H1 (cell line): ENCODE measurements at regions not wholly inside any gene's neighbourhood (a gene's known extent, or its start where the extent isn't known, plus 50 kb on each side); places are given as distances from the start of the nearest gene placed in this dataset.
A peak's percentile ranks its signal among the peaks of the same experiment; 100 is the strongest.

ENCODE experiments used
- CTCF ChIA-PET: fragments of 300-600 bp; sonication (Branson Sonifier 250); formaldehyde crosslinking; loops from one replicate; lab custom pipeline; 2021; ENCODE audit not compliant: partially characterized antibody; lab: Charles Lee
- POLR2A ChIA-PET: fragments of 300-600 bp; sonication (Branson Sonifier 250); formaldehyde crosslinking; loops from one replicate; lab custom pipeline; 2021; ENCODE audit warnings: inconsistent platforms; ENCODE audit not compliant: partially characterized antibody; lab: Charles Lee
- DNase-seq, 2 experiments: peaks; one replicate each; pipeline versions ENCODE4 v3.0.0 to v3.0.0-alpha.2; 2010 to 2022; ENCODE audit warnings: low spot score in 2 of 2, low read depth in 1 of 2, mixed read lengths in 1 of 2
- FAIRE-seq: peaks from 2 replicates; lab custom pipeline; 2011; peaks lifted over from hg19 to GRCh38; lab: Jason Lieb, UNC
- H2AFZ ChIP-seq: 2 replicates; pipeline ENCODE4 v1.8.1; 2012; ENCODE audit warnings: low read length, inconsistent platforms
- H2AK5ac ChIP-seq: 2 replicates; pipeline ENCODE4 v1.6.1; 2013; ENCODE audit warnings: low read depth, low read length
- H2BK120ac ChIP-seq: replicated peaks from 2 replicates; pipeline ENCODE3; 2013; ENCODE audit warnings: low read depth, low read length, inconsistent platforms
- H2BK12ac ChIP-seq: 2 replicates; pipeline ENCODE4 v1.6.1; 2013; ENCODE audit warnings: low read depth, low read length
- H2BK15ac ChIP-seq: 2 replicates; pipeline ENCODE4 v1.6.1; 2013; ENCODE audit warnings: low read length
- H2BK20ac ChIP-seq: 2 replicates; pipeline ENCODE4 v1.6.1; 2013; ENCODE audit warnings: low read length
- H2BK5ac ChIP-seq: 2 replicates; pipeline ENCODE4 v1.6.1; 2013; ENCODE audit warnings: low read depth, low read length
- H3K14ac ChIP-seq: 2 replicates; pipeline ENCODE4 v1.6.1; 2013; ENCODE audit warnings: inconsistent platforms; ENCODE audit not compliant: insufficient read length
- H3K18ac ChIP-seq: 2 replicates; pipeline ENCODE4 v1.6.1; 2013; ENCODE audit warnings: low read length; ENCODE audit errors: extremely low read depth
- H3K23ac ChIP-seq: 2 replicates; pipeline ENCODE4 v1.6.1; 2013; ENCODE audit warnings: inconsistent platforms; ENCODE audit not compliant: insufficient read length
- H3K23me2 ChIP-seq: 2 replicates; pipeline ENCODE4 v1.6.1; 2013; ENCODE audit warnings: low read depth, low read length
- H3K27ac ChIP-seq: 2 replicates; pipeline ENCODE4 v1.6.1; 2011; ENCODE audit warnings: low read depth, low read length, inconsistent platforms
- H3K27me3 ChIP-seq, 4 experiments: replicated peaks in 1 of 4; 1 replicate in 1 of 4; 2 replicates in 3 of 4; pipeline versions ENCODE4 v1.6.1 to v1.8.1; 2011 to 2013; ENCODE audit warnings: low read length in 3 of 4, mild to moderate bottlenecking in 3 of 4, inconsistent platforms in 2 of 4, mixed read lengths in 2 of 4, moderate library complexity in 1 of 4; ENCODE audit not compliant: control insufficient read depth in 3 of 4, insufficient read depth in 3 of 4; ENCODE audit errors: extremely low read depth in 1 of 4
- H3K36me3 ChIP-seq, 4 experiments: 2 replicates each; pipeline versions ENCODE4 v1.6.1 to v1.8.1; 2011 to 2013; ENCODE audit warnings: mild to moderate bottlenecking in 4 of 4, low read length in 3 of 4, moderate library complexity in 2 of 4, control low read depth in 1 of 4, inconsistent platforms in 1 of 4; ENCODE audit not compliant: insufficient read depth in 4 of 4, control insufficient read depth in 2 of 4
- H3K4ac ChIP-seq: replicated peaks from 2 replicates; pipeline ENCODE3; 2013; ENCODE audit warnings: low read length, low read depth, mixed read lengths, inconsistent platforms; ENCODE audit not compliant: insufficient read length
- H3K4me1 ChIP-seq, 4 experiments: replicated peaks in 1 of 4; 1 replicate in 1 of 4; 2 replicates in 3 of 4; pipeline versions ENCODE4 v1.6.1 to v1.8.1; 2011 to 2013; ENCODE audit warnings: low read length in 3 of 4, inconsistent platforms in 2 of 4, mixed read lengths in 1 of 4; ENCODE audit not compliant: insufficient read depth in 4 of 4, control insufficient read depth in 3 of 4
- H3K4me2 ChIP-seq, 2 experiments: 2 replicates each; pipeline versions ENCODE4 v1.6.1 to v1.8.1; 2011 to 2013; ENCODE audit warnings: low read depth in 2 of 2, low read length in 2 of 2, control low read depth in 1 of 2, inconsistent platforms in 1 of 2, mild to moderate bottlenecking in 1 of 2; ENCODE audit not compliant: insufficient read depth in 1 of 2
- H3K4me3 ChIP-seq, 4 experiments: fragments of 200-600, 300-600 bp in 1 of 4; sonication (generic), shearing (Covaris generic), sonication (Bioruptor Twin) in 1 of 4; 2 replicates each; pipeline versions ENCODE4 v1.5.1 to v1.8.1; 2011 to 2016; ENCODE audit warnings: low read length in 4 of 4, low read depth in 3 of 4, control low read depth in 2 of 4, inconsistent platforms in 2 of 4, mild to moderate bottlenecking in 2 of 4, mixed read lengths in 1 of 4, moderate library complexity in 1 of 4; ENCODE audit not compliant: insufficient read depth in 2 of 4; ENCODE audit errors: extremely low read depth in 1 of 4
- H3K56ac ChIP-seq: replicated peaks from 2 replicates; pipeline ENCODE3; 2013; ENCODE audit warnings: low read depth, mild to moderate bottlenecking, mixed read lengths, low read length, inconsistent platforms; ENCODE audit not compliant: insufficient read length
- H3K79me1 ChIP-seq: 2 replicates; pipeline ENCODE4 v1.6.1; 2013; ENCODE audit warnings: low read depth, low read length, control low read depth
- H3K79me2 ChIP-seq, 2 experiments: 2 replicates each; pipeline versions ENCODE4 v1.6.1 to v1.8.1; 2012 to 2013; ENCODE audit warnings: low read length in 2 of 2, mild to moderate bottlenecking in 2 of 2, inconsistent platforms in 1 of 2; ENCODE audit not compliant: insufficient read depth in 2 of 2, control insufficient read depth in 1 of 2
- H3K9ac ChIP-seq, 4 experiments: replicated peaks in 1 of 4; 1 replicate in 1 of 4; 2 replicates in 3 of 4; pipeline versions ENCODE4 v1.6.1 to v1.8.1; 2011 to 2013; ENCODE audit warnings: low read depth in 3 of 4, low read length in 3 of 4, control low read depth in 2 of 4, mild to moderate bottlenecking in 2 of 4, moderate library complexity in 2 of 4, inconsistent platforms in 1 of 4; ENCODE audit errors: extremely low read depth in 1 of 4
- H3K9me3 ChIP-seq, 2 experiments: 2 replicates each; pipeline versions ENCODE4 v1.6.1 to v1.8.1; 2012 to 2013; ENCODE audit warnings: mild to moderate bottlenecking in 2 of 2, moderate library complexity in 2 of 2, control low read depth in 1 of 2, inconsistent platforms in 1 of 2, low read depth in 1 of 2, low read length in 1 of 2, mixed read lengths in 1 of 2; ENCODE audit not compliant: insufficient read depth in 2 of 2
- H4K20me1 ChIP-seq, 2 experiments: replicated peaks in 1 of 2; 2 replicates each; pipeline versions ENCODE3 to v1.8.1; 2011 to 2013; ENCODE audit warnings: inconsistent platforms in 2 of 2, low read length in 2 of 2, mild to moderate bottlenecking in 1 of 2; ENCODE audit not compliant: insufficient read depth in 2 of 2, control insufficient read depth in 1 of 2
- H4K5ac ChIP-seq: 2 replicates; pipeline ENCODE4 v1.6.1; 2013; ENCODE audit warnings: low read length, low read depth, mixed read lengths, inconsistent platforms; ENCODE audit not compliant: insufficient read length
- H4K8ac ChIP-seq: 2 replicates; pipeline ENCODE4 v1.8.0; 2013; ENCODE audit warnings: mild to moderate bottlenecking, moderate library complexity, low read length, inconsistent platforms; ENCODE audit not compliant: insufficient read depth; ENCODE audit errors: extremely low read depth
- H4K91ac ChIP-seq: replicated peaks from 2 replicates; pipeline ENCODE3; 2013; ENCODE audit warnings: low read length, mixed read lengths, inconsistent platforms; ENCODE audit not compliant: insufficient read length
- CTBP2 ChIP-seq: IDR thresholded peaks from 2 replicates; pipeline ENCODE4 v1.7.0; 2011; ENCODE audit warnings: borderline replicate concordance, mild to moderate bottlenecking, moderate library complexity, mixed read lengths, low read length; ENCODE audit not compliant: insufficient read depth, insufficient read length
- EGR1 ChIP-seq: IDR thresholded peaks from 2 replicates; pipeline ENCODE4 v1.6.1; 2011; ENCODE audit warnings: low read depth, low read length, borderline replicate concordance

- Histone ChIP-seq H3K23me2 (peaks cover 7% of the 10 kb centered on the region; the same call in 1 of the 2 replicates), H3K79me2 (no peaks in the 10 kb centered on the region), H3K56ac (no peak overlapping the region), H3K27ac (no peak overlapping the region), H2AK5ac (no peak overlapping the region), H3K23ac (no peak overlapping the region), H3K79me1 (no peaks in the 10 kb centered on the region), H2BK15ac (no peak overlapping the region), H2BK5ac (no peak overlapping the region; the same call in 1 of the 2 replicates), H3K4me2 (peak overlapping the region; percentile 38 to 85), H2BK12ac (no peak overlapping the region), H3K27me3 (peaks cover 2 to 18% (median 9%) of the 10 kb centered on the region in 4 experiments; a peak in 6 of 7 replicates), H3K9ac (no peak overlapping the region), H3K9me3 (no peaks in the 10 kb centered on the region), H3K18ac (no peak overlapping the region), H2AFZ (no peak overlapping the region), H3K4ac (no peak overlapping the region), H2BK20ac (no peak overlapping the region), H3K36me3 (no peaks in the 10 kb centered on the region), H4K91ac (no peak overlapping the region), H3K14ac (no peak overlapping the region), H2BK120ac (no peak overlapping the region), H4K5ac (no peak overlapping the region), H4K8ac (no peak overlapping the region), H3K4me3 (peak overlapping the region in 1 of 4 experiments; percentile 41; a peak in 1 of 8 replicates), H3K4me1 (peaks cover 0 to 4% (median 0%) of the 10 kb centered on the region in 4 experiments; a peak in 3 of 7 replicates), H4K20me1 (no peaks in the 10 kb centered on the region)
- ChIA-PET POLR2A (no interaction called here), CTCF (interaction anchor here (0.9 to 5.1 kb wide), 5 partner anchors 117 to 570 kb away, joined by 3 to 40 read pairs (median 3); no protein-coding TSS in a partner anchor)
- FAIRE-seq (peak; percentile 75), DNase-seq (no peak)
- TF ChIP-seq EGR1 (peak; percentile 81), CTBP2 (no peak)
Measured at GRCh38 chrX:137430984-137431475, 134.9 kb upstream of the ZIC3 start.
